SU-DHL-6 (cell line): ENCODE measurements at regions not wholly inside any gene's neighbourhood (a gene's known extent, or its start where the extent isn't known, plus 50 kb on each side); places are given as distances from the start of the nearest gene placed in this dataset.

ENCODE experiments used
- H2AFZ ChIP-seq: fragments of 200-600 bp; sonication (generic); 2 replicates; pipeline ENCODE4 v1.6.1; 2014; ENCODE audit warnings: low read depth, mild to moderate bottlenecking, moderate library complexity, mixed read lengths, antibody characterized with exemption, low read length; ENCODE audit not compliant: severe bottlenecking
- H3F3A ChIP-seq: fragments of 200-600 bp; shearing (Covaris generic); 2 replicates; pipeline ENCODE4 v1.6.0; 2016; ENCODE audit warnings: antibody characterized with exemption, mild to moderate bottlenecking; ENCODE audit not compliant: insufficient read depth
- H3K27ac ChIP-seq: fragments of 200-600 bp; sonication (generic); 2 replicates; pipeline ENCODE4 v1.5.1; 2016; ENCODE audit warnings: low read depth, mild to moderate bottlenecking, low read length, moderate library complexity, mixed read lengths
- H3K27me3 ChIP-seq: fragments of 200-600 bp; sonication (generic), shearing (Covaris generic); 2 replicates; pipeline ENCODE4 v1.6.0; 2014; ENCODE audit warnings: mild to moderate bottlenecking, low read length
- H3K36me3 ChIP-seq: fragments of 200-600 bp; sonication (generic); 2 replicates; pipeline ENCODE4 v1.6.1; 2014; ENCODE audit warnings: mild to moderate bottlenecking, low read length, mixed read lengths
- H3K4me2 ChIP-seq: fragments of 300-600, 200-600 bp; shearing (Covaris generic), sonication (generic); 2 replicates; pipeline ENCODE4 v1.6.0; 2014; ENCODE audit warnings: low read length, low read depth, mild to moderate bottlenecking; ENCODE audit not compliant: poor library complexity, severe bottlenecking
- H3K4me3 ChIP-seq: fragments of 200-600 bp; sonication (generic); 2 replicates; pipeline ENCODE4 v1.5.1; 2014; ENCODE audit warnings: antibody characterized with exemption, low read length, mild to moderate bottlenecking, mixed read lengths; ENCODE audit not compliant: insufficient read depth, poor library complexity, severe bottlenecking
- H3K79me2 ChIP-seq: fragments of 200-600 bp; sonication (generic); 2 replicates; pipeline ENCODE4 v1.6.1; 2014; ENCODE audit warnings: mild to moderate bottlenecking, low read length, moderate library complexity; ENCODE audit not compliant: insufficient read depth
- H3K9ac ChIP-seq: fragments of 200-600 bp; sonication (generic); 2 replicates; pipeline ENCODE4 v1.7.0; 2014; ENCODE audit warnings: mild to moderate bottlenecking, low read length
- H3K9me2 ChIP-seq: fragments of 200-600 bp; sonication (generic); replicated peaks from 2 replicates; pipeline ENCODE4 v1.6.1; 2014; ENCODE audit warnings: low read length; ENCODE audit not compliant: insufficient read depth
- H3K9me3 ChIP-seq: fragments of 200-600 bp; sonication (generic); 2 replicates; pipeline ENCODE4 v1.6.1; 2014; ENCODE audit warnings: low read length, mixed read lengths; ENCODE audit not compliant: insufficient read depth
- H4K20me1 ChIP-seq: fragments of 200-600 bp; sonication (generic); 2 replicates; pipeline ENCODE4 v1.6.1; 2014; ENCODE audit warnings: low read depth, mild to moderate bottlenecking, antibody characterized with exemption, low read length, moderate library complexity, mixed read lengths
- EZH2phosphoT487 ChIP-seq: fragments of 200-600 bp; sonication (generic), shearing (Covaris generic); conservative IDR thresholded peaks from 2 replicates; pipeline ENCODE4 v1.6.1; 2018; ENCODE audit warnings: mild to moderate bottlenecking, antibody characterized with exemption, low read length, moderate library complexity, mixed read lengths
- TF ChIP-seq, protein P1 (sequence below): fragments of 200-600 bp; sonication (generic); IDR thresholded peaks from one replicate; pipeline ENCODE4 v1.5.1; 2017; ENCODE audit warnings: antibody characterized with exemption, mild to moderate bottlenecking, low read length, moderate library complexity; ENCODE audit not compliant: insufficient read depth, poor library complexity, severe bottlenecking

DNA sequence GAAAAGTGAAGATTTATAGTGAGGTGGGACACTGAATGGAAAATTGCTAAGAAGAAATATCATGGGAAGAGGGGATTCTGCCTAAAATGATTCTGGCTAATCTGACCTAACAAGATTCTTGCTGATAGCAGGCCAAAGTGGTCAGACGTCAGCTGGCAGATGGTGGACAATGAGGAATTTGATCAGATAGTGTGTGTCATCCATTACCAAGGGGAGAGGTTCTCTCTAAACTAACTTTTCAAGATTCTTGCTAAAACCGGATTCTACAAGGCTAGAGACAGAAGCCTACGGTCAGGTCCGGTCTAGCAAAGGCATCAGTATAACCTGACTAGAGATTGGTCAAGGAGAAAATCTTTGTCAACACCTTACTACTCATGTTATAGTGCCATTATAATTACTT lies 306.0 kb downstream of the ZNF608 start:
- Histone ChIP-seq H3K36me3 (no peaks in the 10 kb centered on the region), H2AFZ (no peak overlapping the region), H3K9me3 (no peaks in the 10 kb centered on the region), H4K20me1 (no peaks in the 10 kb centered on the region), H3K4me3 (no peak overlapping the region), H3K79me2 (no peaks in the 10 kb centered on the region), H3K9ac (no peak overlapping the region), H3F3A (0 out of 2 replicates have a peak, but pooled peaks cover 6% of the 10 kb centered on the region), H3K27me3 (no peaks in the 10 kb centered on the region), H3K4me2 (no peak overlapping the region), H3K27ac (peak overlapping the region; percentile 76; the same call in 1 of the 2 replicates), H3K9me2 (no peaks in the 10 kb centered on the region)
- TF ChIP-seq, protein P1, sequence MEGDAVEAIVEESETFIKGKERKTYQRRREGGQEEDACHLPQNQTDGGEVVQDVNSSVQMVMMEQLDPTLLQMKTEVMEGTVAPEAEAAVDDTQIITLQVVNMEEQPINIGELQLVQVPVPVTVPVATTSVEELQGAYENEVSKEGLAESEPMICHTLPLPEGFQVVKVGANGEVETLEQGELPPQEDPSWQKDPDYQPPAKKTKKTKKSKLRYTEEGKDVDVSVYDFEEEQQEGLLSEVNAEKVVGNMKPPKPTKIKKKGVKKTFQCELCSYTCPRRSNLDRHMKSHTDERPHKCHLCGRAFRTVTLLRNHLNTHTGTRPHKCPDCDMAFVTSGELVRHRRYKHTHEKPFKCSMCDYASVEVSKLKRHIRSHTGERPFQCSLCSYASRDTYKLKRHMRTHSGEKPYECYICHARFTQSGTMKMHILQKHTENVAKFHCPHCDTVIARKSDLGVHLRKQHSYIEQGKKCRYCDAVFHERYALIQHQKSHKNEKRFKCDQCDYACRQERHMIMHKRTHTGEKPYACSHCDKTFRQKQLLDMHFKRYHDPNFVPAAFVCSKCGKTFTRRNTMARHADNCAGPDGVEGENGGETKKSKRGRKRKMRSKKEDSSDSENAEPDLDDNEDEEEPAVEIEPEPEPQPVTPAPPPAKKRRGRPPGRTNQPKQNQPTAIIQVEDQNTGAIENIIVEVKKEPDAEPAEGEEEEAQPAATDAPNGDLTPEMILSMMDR = no peak
- no peak for TF ChIP-seq EZH2phosphoT487

DNA sequence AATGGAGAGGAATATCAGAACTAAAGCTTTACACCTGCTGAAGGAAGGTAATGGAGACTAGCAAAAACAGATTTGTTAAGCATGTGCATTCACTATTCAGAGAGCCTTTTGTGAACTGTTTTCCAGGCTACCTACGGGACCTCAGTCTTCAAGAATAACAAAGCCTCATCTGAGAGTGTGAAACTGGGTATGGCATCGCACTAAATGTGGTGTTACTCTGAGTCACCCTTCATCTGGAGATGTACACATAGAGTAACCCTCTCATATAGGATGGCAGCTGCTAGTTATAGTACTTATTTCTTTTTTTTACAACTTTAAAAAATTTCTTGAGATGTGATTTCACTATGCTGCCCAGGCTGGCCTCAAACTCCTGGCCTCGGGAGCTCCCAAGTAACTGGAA lies 306.8 kb downstream of the ZNF608 start:
- peak overlapping the region; percentile 32 for H3K9ac ChIP-seq

DNA sequence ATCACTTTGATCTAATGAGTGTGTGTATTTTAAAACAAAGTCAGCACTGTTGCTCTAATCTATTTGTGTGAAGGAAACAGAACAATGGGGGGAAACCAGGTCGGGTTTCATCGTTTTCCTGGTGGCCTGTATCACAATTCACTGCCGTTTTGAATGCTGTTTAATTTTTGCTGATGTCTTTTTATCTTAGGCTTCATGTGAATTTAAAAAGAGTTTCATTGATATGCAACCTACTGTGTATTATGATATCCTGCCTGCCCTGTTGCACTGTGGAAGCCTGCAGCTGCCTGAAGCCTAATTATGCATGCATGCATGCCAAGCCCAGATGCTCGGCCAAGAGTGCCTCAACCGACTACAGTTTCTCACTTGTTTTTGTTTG lies 307.5 kb downstream of the ZNF608 start:
- peak overlapping the region; percentile 59 for H2AFZ ChIP-seq
- H3K4me3 ChIP-seq = no peak overlapping the region
- peaks cover 5% of the 10 kb centered on the region; the same call in 1 of the 2 replicates for H3K9me3 ChIP-seq
- no peaks in the 10 kb centered on the region for H3K9me2 ChIP-seq
- H3K27ac ChIP-seq = peak overlapping the region; percentile 76
- peak overlapping the region; percentile 56 for H3K4me2 ChIP-seq
- H3K79me2 ChIP-seq = no peaks in the 10 kb centered on the region
- TF ChIP-seq, protein P1 = no peak
- TF ChIP-seq EZH2phosphoT487 = no peak
- no peaks in the 10 kb centered on the region for H3K27me3 ChIP-seq
- no peaks in the 10 kb centered on the region for H4K20me1 ChIP-seq
- H3K9ac ChIP-seq = peak overlapping the region; percentile 32
- no peaks in the 10 kb centered on the region for H3K36me3 ChIP-seq
- H3F3A ChIP-seq = 0 out of 2 replicates have a peak, but pooled peaks cover 6% of the 10 kb centered on the region

More for the DNA sequence above, 306.8 kb downstream of the ZNF608 start:
- no peaks in the 10 kb centered on the region for H3K9me2 ChIP-seq
- H4K20me1 ChIP-seq = no peaks in the 10 kb centered on the region
- H3K36me3 ChIP-seq = no peaks in the 10 kb centered on the region
- H2AFZ ChIP-seq = peak overlapping the region; percentile 59
- H3K4me3 ChIP-seq = no peak overlapping the region
- H3F3A ChIP-seq = 0 out of 2 replicates have a peak, but pooled peaks cover 6% of the 10 kb centered on the region
- H3K9me3 ChIP-seq = no peaks in the 10 kb centered on the region
- TF ChIP-seq EZH2phosphoT487 = no peak
- TF ChIP-seq, protein P1 = no peak
- peak overlapping the region; percentile 76 for H3K27ac ChIP-seq
- H3K4me2 ChIP-seq = peak overlapping the region; percentile 56
- H3K27me3 ChIP-seq = no peaks in the 10 kb centered on the region
- no peaks in the 10 kb centered on the region for H3K79me2 ChIP-seq
